Activated T-helper 2 cell treated with anti-CD3 and anti-CD28 coated beads, Interferon-gamma antibody, Interleukin-2, Interleukin-4, amounts not matched to agents 10 μg/mL and 5 μg/mL and 100 μg/mL, durations not matched to agents 14 hours and 24 hours and 36 hours (primary cell): ENCODE measurements at regions not wholly inside any gene's neighbourhood (a gene's known extent, or its start where the extent isn't known, plus 50 kb on each side); places are given as distances from the start of the nearest gene placed in this dataset.
"Not testable (repeated sequence)": the region's sequence is repeated elsewhere in the genome, so short reads cannot be mapped to it uniquely, and the experiment has no call there.

ENCODE experiments used
- DNase-seq: peaks from one replicate; pipeline ENCODE4 v3.0.0; 2021; ENCODE audit warnings: low spot score
- H3K27ac Mint-ChIP-seq: one replicate; pipeline ENCODE4 v1.8.0; 2021; ENCODE audit warnings: mixed read lengths
- H3K27me3 Mint-ChIP-seq: one replicate; pipeline ENCODE4 v1.8.0; 2021; ENCODE audit warnings: low read depth, mixed read lengths
- H3K36me3 Mint-ChIP-seq: one replicate; pipeline ENCODE4 v1.8.0; 2021; ENCODE audit warnings: low read depth, mixed read lengths
- H3K4me1 Mint-ChIP-seq: one replicate; pipeline ENCODE4 v1.8.0; 2021; ENCODE audit warnings: low read depth, mixed read lengths
- H3K4me3 Mint-ChIP-seq: one replicate; pipeline ENCODE4 v1.8.0; 2021; ENCODE audit warnings: low read depth, mild to moderate bottlenecking, moderate library complexity, mixed read lengths
- H3K9me3 Mint-ChIP-seq: one replicate; pipeline ENCODE4 v1.8.0; 2021; ENCODE audit warnings: mixed read lengths
- intact Hi-C: fragments of 100-400 bp; cut with micrococcal nuclease; formaldehyde crosslinking; loops from one replicate; pipeline ENCODE4 v1.15.1; 2023

- no peak overlapping the region for H3K4me3 Mint-ChIP-seq
- no peaks in the 10 kb centered on the region for H3K9me3 Mint-ChIP-seq
- H3K27me3 Mint-ChIP-seq: no peaks in the 10 kb centered on the region
- intact Hi-C loops: loop anchor here (5.0 kb wide), 1 partner anchor 65 kb away; no protein-coding TSS in a partner anchor
- H3K36me3 Mint-ChIP-seq: peaks cover 3% of the 10 kb centered on the region
- DNase-seq: no peak
- H3K27ac Mint-ChIP-seq: no peak overlapping the region
- peaks cover 34% of the 10 kb centered on the region for H3K4me1 Mint-ChIP-seq
Observed at GRCh38 chr1:58966917-58967740, 183.3 kb upstream of the JUN start.

GRCh38 chr1:58968360-58968952, 184.6 kb upstream of the JUN start:
- intact Hi-C loops: loop anchor here (5.0 kb wide), 1 partner anchor 66 kb away; no protein-coding TSS in a partner anchor
- DNase-seq: peak; percentile 43
- Mint-ChIP-seq H3K4me1 (peaks cover 40% of the 10 kb centered on the region), H3K27me3 (no peaks in the 10 kb centered on the region), H3K36me3 (peaks cover 3% of the 10 kb centered on the region), H3K4me3 (peak overlapping the region; percentile 31), H3K9me3 (no peaks in the 10 kb centered on the region), H3K27ac (peak overlapping the region; percentile 98)

GRCh38 chr1:58969176-58969575, 185.3 kb upstream of the JUN start:
- peaks cover 39% of the 10 kb centered on the region for H3K4me1 Mint-ChIP-seq
- intact Hi-C loops: loop anchor here (5.0 kb wide), 1 partner anchor 67 kb away; no protein-coding TSS in a partner anchor
- H3K4me3 Mint-ChIP-seq, H3K36me3 Mint-ChIP-seq, H3K27me3 Mint-ChIP-seq, H3K9me3 Mint-ChIP-seq, DNase-seq: not testable (repeated sequence)
- peak overlapping the region; percentile 98 for H3K27ac Mint-ChIP-seq

- Mint-ChIP-seq H3K4me1 (peaks cover 26% of the 10 kb centered on the region), H3K27ac (no peak overlapping the region), H3K4me3 (no peak overlapping the region), H3K27me3 (no peaks in the 10 kb centered on the region), H3K36me3 (peaks cover 3% of the 10 kb centered on the region), H3K9me3 (no peaks in the 10 kb centered on the region)
- no peak for DNase-seq
- intact Hi-C loops: no loop called here
Observed at GRCh38 chr1:58971629-58972140, 187.8 kb upstream of the JUN start.

- no peaks in the 10 kb centered on the region for H3K27me3 Mint-ChIP-seq
- intact Hi-C loops: no loop called here
- H3K27ac Mint-ChIP-seq: no peak overlapping the region
- H3K36me3 Mint-ChIP-seq: no peaks in the 10 kb centered on the region
- H3K9me3 Mint-ChIP-seq: no peaks in the 10 kb centered on the region
- DNase-seq: no peak
- no peak overlapping the region for H3K4me3 Mint-ChIP-seq
- peaks cover 28% of the 10 kb centered on the region for H3K4me1 Mint-ChIP-seq
Observed at GRCh38 chr1:58975888-58976287, 192.0 kb upstream of the JUN start.

GRCh38 chr1:58976294-58976693, 192.4 kb upstream of the JUN start:
- Mint-ChIP-seq H3K4me1 (peaks cover 28% of the 10 kb centered on the region), H3K4me3 (no peak overlapping the region), H3K36me3 (no peaks in the 10 kb centered on the region), H3K9me3 (no peaks in the 10 kb centered on the region), H3K27me3 (no peaks in the 10 kb centered on the region), H3K27ac (no peak overlapping the region)
- intact Hi-C loops: no loop called here
- no peak for DNase-seq

- Mint-ChIP-seq H3K9me3 (no peaks in the 10 kb centered on the region), H3K36me3 (no peaks in the 10 kb centered on the region), H3K27me3 (no peaks in the 10 kb centered on the region), H3K4me3 (no peak overlapping the region), H3K27ac (no peak overlapping the region), H3K4me1 (peaks cover 24% of the 10 kb centered on the region)
- intact Hi-C loops: no loop called here
- DNase-seq: no peak
Observed at GRCh38 chr1:58977598-58977997, 193.8 kb upstream of the JUN start.

- Mint-ChIP-seq H3K27ac (no peak overlapping the region), H3K9me3 (no peaks in the 10 kb centered on the region), H3K4me3 (no peak overlapping the region), H3K4me1 (peaks cover 22% of the 10 kb centered on the region), H3K36me3 (no peaks in the 10 kb centered on the region), H3K27me3 (no peaks in the 10 kb centered on the region)
- intact Hi-C loops: no loop called here
- DNase-seq: no peak
Observed at GRCh38 chr1:58978096-58978495, 194.2 kb upstream of the JUN start.

GRCh38 chr1:58979086-58979485, 195.2 kb upstream of the JUN start:
- Mint-ChIP-seq H3K4me1 (peaks cover 25% of the 10 kb centered on the region), H3K9me3 (no peaks in the 10 kb centered on the region), H3K27me3 (no peaks in the 10 kb centered on the region), H3K36me3 (no peaks in the 10 kb centered on the region), H3K4me3 (no peak overlapping the region), H3K27ac (no peak overlapping the region)
- intact Hi-C loops: no loop called here
- no peak for DNase-seq

- Mint-ChIP-seq H3K9me3 (no peaks in the 10 kb centered on the region), H3K4me3 (no peak overlapping the region), H3K27ac (no peak overlapping the region), H3K4me1 (peaks cover 25% of the 10 kb centered on the region), H3K27me3 (no peaks in the 10 kb centered on the region), H3K36me3 (no peaks in the 10 kb centered on the region)
- intact Hi-C loops: no loop called here
- DNase-seq: no peak
Observed at GRCh38 chr1:58979677-58980076, 195.8 kb upstream of the JUN start.

- no peaks in the 10 kb centered on the region for H3K36me3 Mint-ChIP-seq
- no peak overlapping the region for H3K4me3 Mint-ChIP-seq
- no peaks in the 10 kb centered on the region for H3K9me3 Mint-ChIP-seq
- intact Hi-C loops: no loop called here
- H3K27me3 Mint-ChIP-seq: no peaks in the 10 kb centered on the region
- H3K27ac Mint-ChIP-seq: no peak overlapping the region
- DNase-seq: no peak
- H3K4me1 Mint-ChIP-seq: peaks cover 27% of the 10 kb centered on the region
Observed at GRCh38 chr1:58981392-58981791, 197.5 kb upstream of the JUN start.

GRCh38 chr1:58982259-58982998, 198.6 kb upstream of the JUN start:
- H3K27me3 Mint-ChIP-seq: no peaks in the 10 kb centered on the region
- intact Hi-C loops: no loop called here

GRCh38 chr1:58983162-58983561, 199.3 kb upstream of the JUN start:
- intact Hi-C loops: no loop called here
- H3K4me1 Mint-ChIP-seq: peaks cover 36% of the 10 kb centered on the region
- H3K27me3 Mint-ChIP-seq: no peaks in the 10 kb centered on the region
- no peak overlapping the region for H3K27ac Mint-ChIP-seq
- H3K4me3 Mint-ChIP-seq: no peak overlapping the region
- H3K36me3 Mint-ChIP-seq: no peaks in the 10 kb centered on the region
- no peaks in the 10 kb centered on the region for H3K9me3 Mint-ChIP-seq
- no peak for DNase-seq

More at GRCh38 chr1:58982259-58982998, 198.6 kb upstream of the JUN start:
- peaks cover 35% of the 10 kb centered on the region for H3K4me1 Mint-ChIP-seq
- no peaks in the 10 kb centered on the region for H3K36me3 Mint-ChIP-seq
- no peak overlapping the region for H3K27ac Mint-ChIP-seq
- no peak for DNase-seq
- no peaks in the 10 kb centered on the region for H3K9me3 Mint-ChIP-seq
- H3K4me3 Mint-ChIP-seq: no peak overlapping the region
